Mesendoderm (in vitro differentiated cells): ENCODE measurements at regions not wholly inside any gene's neighbourhood (a gene's known extent, or its start where the extent isn't known, plus 50 kb on each side); places are given as distances from the start of the nearest gene placed in this dataset.

Experiments
- DNase-seq: peaks from one replicate; pipeline ENCODE4 v3.0.0; 2013
- H2AK5ac ChIP-seq: 2 replicates; pipeline ENCODE4 v1.6.1; 2013; ENCODE audit warnings: low read length, inconsistent platforms
- H2BK120ac ChIP-seq: 2 replicates; pipeline ENCODE4 v1.6.1; 2013; ENCODE audit warnings: low read depth, mild to moderate bottlenecking, low read length, moderate library complexity, mixed read lengths
- H2BK15ac ChIP-seq: replicated peaks from 2 replicates; pipeline ENCODE4 v1.6.1; 2013; ENCODE audit warnings: low read depth, mild to moderate bottlenecking, moderate library complexity
- H2BK5ac ChIP-seq: 2 replicates; pipeline ENCODE4 v1.6.1; 2013; ENCODE audit warnings: low read length, inconsistent platforms
- H3K18ac ChIP-seq: 2 replicates; pipeline ENCODE4 v1.6.1; 2013; ENCODE audit warnings: mild to moderate bottlenecking, low read length, mixed read lengths
- H3K23ac ChIP-seq: one replicate; pipeline ENCODE4 v1.6.1; 2013; ENCODE audit warnings: low read length
- H3K27ac ChIP-seq: 2 replicates; pipeline ENCODE4 v1.5.1; 2013; ENCODE audit warnings: low read depth, mild to moderate bottlenecking, inconsistent platforms, low read length, moderate library complexity
- H3K27me3 ChIP-seq: 2 replicates; pipeline ENCODE4 v1.6.1; 2013; ENCODE audit warnings: low read length, control low read depth, mild to moderate bottlenecking, inconsistent platforms; ENCODE audit not compliant: insufficient read depth, poor library complexity
- H3K36me3 ChIP-seq: 2 replicates; pipeline ENCODE4 v1.6.1; 2013; ENCODE audit warnings: low read length, inconsistent platforms; ENCODE audit not compliant: control insufficient read depth, insufficient read depth
- H3K4ac ChIP-seq: one replicate; pipeline ENCODE4 v1.6.1; 2013; ENCODE audit warnings: low read depth, mild to moderate bottlenecking, low read length, moderate library complexity
- H3K4me1 ChIP-seq: 2 replicates; pipeline ENCODE4 v1.6.1; 2013; ENCODE audit warnings: low read depth, low read length, inconsistent platforms; ENCODE audit not compliant: control insufficient read depth
- H3K4me2 ChIP-seq: 2 replicates; pipeline ENCODE4 v1.6.1; 2013; ENCODE audit warnings: low read length
- H3K4me3 ChIP-seq: 2 replicates; pipeline ENCODE4 v1.5.1; 2013; ENCODE audit warnings: mild to moderate bottlenecking, low read length
- H3K56ac ChIP-seq: one replicate; pipeline ENCODE4 v1.6.1; 2013; ENCODE audit warnings: low read length
- H3K79me1 ChIP-seq: 2 replicates; pipeline ENCODE4 v1.6.1; 2013; ENCODE audit warnings: low read length, inconsistent platforms
- H3K79me2 ChIP-seq: 2 replicates; pipeline ENCODE4 v1.6.1; 2013; ENCODE audit warnings: mild to moderate bottlenecking, low read length; ENCODE audit not compliant: control insufficient read depth, insufficient read depth
- H3K9ac ChIP-seq: 2 replicates; pipeline ENCODE4 v1.6.1; 2013; ENCODE audit warnings: low read length, inconsistent platforms
- H4K5ac ChIP-seq: one replicate; pipeline ENCODE4 v1.6.1; 2013; ENCODE audit warnings: low read length
- H4K8ac ChIP-seq: one replicate; pipeline ENCODE4 v1.6.1; 2013; ENCODE audit warnings: low read depth, mild to moderate bottlenecking, control low read depth, low read length, moderate library complexity
- WGBS: extraction: QIAGEN DNeasy Blood & Tissue Kit; methylation state at CpG from one replicate; pipeline ENCODE4 v1.1.7; 2013; ENCODE audit warnings: low lambda C conversion rate, missing lambda C conversion rate; ENCODE audit not compliant: insufficient coverage; ENCODE audit errors: extremely low coverage; 5-methylcytosine and 5-hydroxymethylcytosine counted together

GRCh38 chr2:154620471-154620870 is 78.0 kb upstream of the KCNJ3 start:
- Histone ChIP-seq H3K27ac (no peak overlapping the region), H3K18ac (peak overlapping the region; percentile 45), H3K23ac (no peak overlapping the region), H2BK5ac (no peak overlapping the region), H4K8ac (no peak overlapping the region), H4K5ac (no peak overlapping the region), H3K56ac (no peak overlapping the region), H3K79me2 (no peaks in the 10 kb centered on the region), H3K79me1 (no peaks in the 10 kb centered on the region), H3K36me3 (no peaks in the 10 kb centered on the region), H3K4me1 (no peaks in the 10 kb centered on the region), H3K27me3 (no peaks in the 10 kb centered on the region), H2BK120ac (no peak overlapping the region), H3K4me3 (no peak overlapping the region), H2BK15ac (no peak overlapping the region), H2AK5ac (no peak overlapping the region), H3K9ac (no peak overlapping the region), H3K4ac (no peak overlapping the region), H3K4me2 (no peak overlapping the region)
- DNase-seq: no peak
- no CpG with 5 or more reads among the region's 5 CpGs for WGBS

- Histone ChIP-seq H3K23ac (no peak overlapping the region), H3K79me2 (no peaks in the 10 kb centered on the region), H4K5ac (no peak overlapping the region), H3K18ac (no peak overlapping the region), H3K4me1 (no peaks in the 10 kb centered on the region), H3K27ac (no peak overlapping the region), H3K36me3 (no peaks in the 10 kb centered on the region), H2AK5ac (no peak overlapping the region), H3K4me2 (no peak overlapping the region), H3K79me1 (no peaks in the 10 kb centered on the region), H4K8ac (no peak overlapping the region), H2BK120ac (no peak overlapping the region), H3K27me3 (no peaks in the 10 kb centered on the region), H2BK5ac (no peak overlapping the region), H3K4me3 (no peak overlapping the region), H2BK15ac (no peak overlapping the region), H3K9ac (no peak overlapping the region), H3K4ac (no peak overlapping the region), H3K56ac (no peak overlapping the region)
- peak; percentile 70 for DNase-seq
- WGBS: no CpG with 5 or more reads among the region's 3 CpGs
These were observed 74.7 kb upstream of the KCNJ3 start for GRCh38 chr2:154623819-154624218.

GRCh38 chr2:154637456-154637855 is 61.0 kb upstream of the KCNJ3 start:
- Histone ChIP-seq H3K27ac (no peak overlapping the region), H3K36me3 (no peaks in the 10 kb centered on the region)

GRCh38 chr2:154638783-154639182 is 59.7 kb upstream of the KCNJ3 start:
- no peaks in the 10 kb centered on the region for H3K79me2 ChIP-seq
- no peak overlapping the region for H2BK5ac ChIP-seq
- H3K4me2 ChIP-seq: no peak overlapping the region
- no peaks in the 10 kb centered on the region for H3K4me1 ChIP-seq
- H3K9ac ChIP-seq: no peak overlapping the region
- no peak overlapping the region for H4K5ac ChIP-seq
- no peak overlapping the region for H3K4ac ChIP-seq
- no peak overlapping the region for H2AK5ac ChIP-seq
- no peak for DNase-seq
- no peak overlapping the region for H3K56ac ChIP-seq
- H2BK120ac ChIP-seq: no peak overlapping the region
- H2BK15ac ChIP-seq: no peak overlapping the region
- H3K27ac ChIP-seq: no peak overlapping the region
- no peaks in the 10 kb centered on the region for H3K79me1 ChIP-seq
- no peak overlapping the region for H3K23ac ChIP-seq
- no CpG with 5 or more reads among the region's 1 CpG for WGBS
- H4K8ac ChIP-seq: no peak overlapping the region
- no peak overlapping the region for H3K18ac ChIP-seq
- H3K36me3 ChIP-seq: no peaks in the 10 kb centered on the region
- no peaks in the 10 kb centered on the region for H3K27me3 ChIP-seq
- H3K4me3 ChIP-seq: no peak overlapping the region

More at GRCh38 chr2:154637456-154637855, 61.0 kb upstream of the KCNJ3 start:
- no peaks in the 10 kb centered on the region for H3K4me1 ChIP-seq
- H3K4me2 ChIP-seq: no peak overlapping the region
- H3K79me1 ChIP-seq: no peaks in the 10 kb centered on the region
- H3K79me2 ChIP-seq: no peaks in the 10 kb centered on the region
- no peak for DNase-seq
- H2BK15ac ChIP-seq: no peak overlapping the region
- no peak overlapping the region for H3K4me3 ChIP-seq
- H4K5ac ChIP-seq: no peak overlapping the region
- no peak overlapping the region for H2BK5ac ChIP-seq
- no peak overlapping the region for H3K18ac ChIP-seq
- no peak overlapping the region for H2AK5ac ChIP-seq
- H3K27me3 ChIP-seq: no peaks in the 10 kb centered on the region
- no peak overlapping the region for H3K9ac ChIP-seq
- H2BK120ac ChIP-seq: no peak overlapping the region
- no peak overlapping the region for H3K23ac ChIP-seq
- no peak overlapping the region for H4K8ac ChIP-seq
- no peak overlapping the region for H3K4ac ChIP-seq
- no peak overlapping the region for H3K56ac ChIP-seq

GRCh38 chr2:154640000-154640399 is 58.5 kb upstream of the KCNJ3 start:
- no peak overlapping the region for H3K23ac ChIP-seq
- H3K4ac ChIP-seq: no peak overlapping the region
- no peak overlapping the region for H3K4me3 ChIP-seq
- no peaks in the 10 kb centered on the region for H3K79me2 ChIP-seq
- H3K36me3 ChIP-seq: no peaks in the 10 kb centered on the region
- DNase-seq: no peak
- H2BK15ac ChIP-seq: no peak overlapping the region
- H3K27ac ChIP-seq: no peak overlapping the region
- H2BK5ac ChIP-seq: no peak overlapping the region
- no peak overlapping the region for H3K4me2 ChIP-seq
- no peaks in the 10 kb centered on the region for H3K27me3 ChIP-seq
- H2AK5ac ChIP-seq: no peak overlapping the region
- no peak overlapping the region for H4K5ac ChIP-seq
- WGBS: no CpG with 5 or more reads among the region's 3 CpGs
- H3K9ac ChIP-seq: no peak overlapping the region
- no peak overlapping the region for H3K18ac ChIP-seq
- no peak overlapping the region for H4K8ac ChIP-seq
- H3K56ac ChIP-seq: no peak overlapping the region
- H3K79me1 ChIP-seq: no peaks in the 10 kb centered on the region
- H3K4me1 ChIP-seq: no peaks in the 10 kb centered on the region
- no peak overlapping the region for H2BK120ac ChIP-seq
